ENCODE measurements at regions not wholly inside any gene's neighbourhood (a gene's known extent, or its start where the extent isn't known, plus 50 kb on each side); places are given as distances from the start of the nearest gene placed in this dataset.

- CTCF ChIA-PET: no interaction called here
Measured at GRCh38 chr3:145650170-145650569, 510.8 kb downstream of the PLOD2 start.

GRCh38 chr3:145671121-145671520, 489.9 kb downstream of the PLOD2 start:
- Histone ChIP-seq H3K4me1 (replicated peaks; ENCODE audit: insufficient read depth) (no peaks in the 10 kb centered on the region), H3K4me2 (no peak overlapping the region), H3K9me3 (ENCODE audit: insufficient read depth, low read depth) (no peaks in the 10 kb centered on the region), H2AFZ (no peak overlapping the region), H3K79me2 (ENCODE audit: low read depth) (no peaks in the 10 kb centered on the region), H3F3A (ENCODE audit: insufficient read depth, low read depth) (no peaks in the 10 kb centered on the region), H3K36me3 (ENCODE audit: low read depth) (no peaks in the 10 kb centered on the region), H3K27me3 (ENCODE audit: insufficient read depth, low read depth) (no peaks in the 10 kb centered on the region), H3K4me3 (no peak overlapping the region), H4K20me1 (ENCODE audit: insufficient read depth) (no peaks in the 10 kb centered on the region), H3K27ac (no peak overlapping the region), H3K9me2 (ENCODE audit: insufficient read depth) (no peaks in the 10 kb centered on the region)
- TF ChIP-seq CTCF (conservative IDR thresholded peaks at IDR 0.05) (no peak), EZH2 (IDR thresholded peaks at IDR 0.05; ENCODE audit: low read depth) (no peak)
- ChIA-PET CTCF (no interaction called here), POLR2A (ENCODE audit: unreplicated experiment) (no interaction called here)
- no TSS peak for BruUV-seq (replicated peaks)
- DNase-seq: no peak
- intact Hi-C loops (cut with micrococcal nuclease; ENCODE audit: unreplicated experiment): no loop called here

More at GRCh38 chr3:145650170-145650569, 510.8 kb downstream of the PLOD2 start:
- Histone ChIP-seq H3K9me3 (ENCODE audit: insufficient read depth, low read depth) (no peaks in the 10 kb centered on the region), H3F3A (ENCODE audit: insufficient read depth, low read depth) (no peaks in the 10 kb centered on the region), H3K4me3 (no peak overlapping the region), H3K27ac (no peak overlapping the region), H3K9me2 (ENCODE audit: insufficient read depth) (no peaks in the 10 kb centered on the region), H3K4me1 (replicated peaks; ENCODE audit: insufficient read depth) (no peaks in the 10 kb centered on the region), H3K4me2 (no peak overlapping the region), H3K79me2 (ENCODE audit: low read depth) (no peaks in the 10 kb centered on the region), H4K20me1 (ENCODE audit: insufficient read depth) (no peaks in the 10 kb centered on the region), H3K36me3 (ENCODE audit: low read depth) (no peaks in the 10 kb centered on the region), H2AFZ (no peak overlapping the region), H3K27me3 (ENCODE audit: insufficient read depth, low read depth) (no peaks in the 10 kb centered on the region)
- TF ChIP-seq CTCF (conservative IDR thresholded peaks at IDR 0.05) (no peak), EZH2 (IDR thresholded peaks at IDR 0.05; ENCODE audit: low read depth) (no peak)
- BruUV-seq (replicated peaks): no TSS peak
- no peak for DNase-seq
- intact Hi-C loops (cut with micrococcal nuclease; ENCODE audit: unreplicated experiment): no loop called here
- POLR2A ChIA-PET (ENCODE audit: unreplicated experiment): no interaction called here

GRCh38 chr3:145673838-145674237, 487.1 kb downstream of the PLOD2 start:
- Histone ChIP-seq H3K4me2 (no peak overlapping the region), H2AFZ (0 out of 2 replicates have a peak overlapping the region, but pooled peaks have one; percentile 33), H3K4me3 (no peak overlapping the region), H3K79me2 (ENCODE audit: low read depth) (no peaks in the 10 kb centered on the region), H3K9me2 (ENCODE audit: insufficient read depth) (no peaks in the 10 kb centered on the region), H3K36me3 (ENCODE audit: low read depth) (no peaks in the 10 kb centered on the region), H3K27me3 (ENCODE audit: insufficient read depth, low read depth) (no peaks in the 10 kb centered on the region), H3K9me3 (ENCODE audit: insufficient read depth, low read depth) (no peaks in the 10 kb centered on the region), H3K4me1 (replicated peaks; ENCODE audit: insufficient read depth) (no peaks in the 10 kb centered on the region), H3F3A (ENCODE audit: insufficient read depth, low read depth) (no peaks in the 10 kb centered on the region), H4K20me1 (ENCODE audit: insufficient read depth) (no peaks in the 10 kb centered on the region), H3K27ac (no peak overlapping the region)
- ChIA-PET CTCF (no interaction called here), POLR2A (ENCODE audit: unreplicated experiment) (no interaction called here)
- DNase-seq: no peak
- no TSS peak for BruUV-seq (replicated peaks)
- no peak for TF ChIP-seq CTCF (conservative IDR thresholded peaks at IDR 0.05)
- TF ChIP-seq EZH2 (IDR thresholded peaks at IDR 0.05; ENCODE audit: low read depth): no peak
- intact Hi-C loops (cut with micrococcal nuclease; ENCODE audit: unreplicated experiment): no loop called here

All from PC-9 (cell line).